Hepatocyte (in vitro differentiated cells): ENCODE measurements at regions not wholly inside any gene's neighbourhood (a gene's known extent, or its start where the extent isn't known, plus 50 kb on each side); places are given as distances from the start of the nearest gene placed in this dataset.

Experiments used
- DNase-seq: peaks from one replicate; pipeline ENCODE4 v3.0.0-alpha.2; 2016; ENCODE audit warnings: low spot score
- H2AFZ ChIP-seq: fragments of 200-600 bp; sonication (generic); 2 replicates; pipeline ENCODE4 v1.6.0; 2016; ENCODE audit warnings: antibody characterized with exemption, mild to moderate bottlenecking
- H3K27ac ChIP-seq: fragments of 200-600 bp; sonication (generic); 2 replicates; pipeline ENCODE4 v1.5.1; 2016; ENCODE audit warnings: mild to moderate bottlenecking
- H3K27me3 ChIP-seq: fragments of 200-600 bp; sonication (generic); 2 replicates; pipeline ENCODE4 v1.6.1; 2016
- H3K36me3 ChIP-seq: fragments of 200-600 bp; sonication (generic); replicated peaks from 2 replicates; pipeline ENCODE4 v1.5.1; 2016; ENCODE audit warnings: low read depth; ENCODE audit not compliant: insufficient read depth
- H3K4me1 ChIP-seq: fragments of 200-600 bp; sonication (generic); 2 replicates; pipeline ENCODE4 v1.5.1; 2016; ENCODE audit warnings: mild to moderate bottlenecking, moderate library complexity; ENCODE audit not compliant: insufficient read depth
- H3K4me2 ChIP-seq: fragments of 200-600 bp; sonication (generic); 2 replicates; pipeline ENCODE4 v1.6.0; 2016
- H3K4me3 ChIP-seq: fragments of 200-600 bp; sonication (generic); 2 replicates; pipeline ENCODE4 v1.5.1; 2016; ENCODE audit warnings: mild to moderate bottlenecking
- H3K79me2 ChIP-seq: fragments of 200-600 bp; sonication (generic); 2 replicates; pipeline ENCODE4 v1.6.0; 2017; ENCODE audit warnings: mild to moderate bottlenecking
- H3K9me2 ChIP-seq: fragments of 200-600 bp; sonication (generic); replicated peaks from 2 replicates; pipeline ENCODE4 v1.6.0; 2017; ENCODE audit warnings: mild to moderate bottlenecking; ENCODE audit not compliant: insufficient read depth
- H3K9me3 ChIP-seq: fragments of 200-600 bp; sonication (generic); 2 replicates; pipeline ENCODE4 v1.5.1; 2016; ENCODE audit warnings: low read depth, mild to moderate bottlenecking
- H4K20me1 ChIP-seq: fragments of 200-600 bp; sonication (generic); 2 replicates; pipeline ENCODE4 v1.6.0; 2016; ENCODE audit warnings: mild to moderate bottlenecking; ENCODE audit not compliant: insufficient read depth, poor library complexity, severe bottlenecking
- EZH2 ChIP-seq: fragments of 200-600 bp; sonication (generic); IDR thresholded peaks from 2 replicates; pipeline ENCODE4 v1.6.1; 2016; ENCODE audit warnings: antibody characterized with exemption, mild to moderate bottlenecking, borderline replicate concordance
- EZH2phosphoT487 ChIP-seq: fragments of 200-600 bp; sonication (generic); IDR thresholded peaks from one replicate; pipeline ENCODE4 v1.6.1; 2018; ENCODE audit warnings: antibody characterized with exemption, mild to moderate bottlenecking, low read depth, moderate library complexity; ENCODE audit not compliant: unreplicated experiment, severe bottlenecking
- WGBS: methylation state at CpG from one replicate; pipeline ENCODE4 v1.1.6; 2016; ENCODE audit warnings: low lambda C conversion rate; ENCODE audit errors: missing lambda C conversion rate; 5-methylcytosine and 5-hydroxymethylcytosine counted together
- TF ChIP-seq, protein P1 (sequence below): fragments of 200-600 bp; sonication (generic); IDR thresholded peaks from 2 replicates; pipeline ENCODE4 v1.5.1; 2016; ENCODE audit warnings: antibody characterized with exemption, mild to moderate bottlenecking; ENCODE audit not compliant: poor library complexity

GRCh38 chr20:48538058-48538825 is 289.6 kb downstream of the PREX1 start:
- no peak for TF ChIP-seq EZH2
- TF ChIP-seq, protein P1, sequence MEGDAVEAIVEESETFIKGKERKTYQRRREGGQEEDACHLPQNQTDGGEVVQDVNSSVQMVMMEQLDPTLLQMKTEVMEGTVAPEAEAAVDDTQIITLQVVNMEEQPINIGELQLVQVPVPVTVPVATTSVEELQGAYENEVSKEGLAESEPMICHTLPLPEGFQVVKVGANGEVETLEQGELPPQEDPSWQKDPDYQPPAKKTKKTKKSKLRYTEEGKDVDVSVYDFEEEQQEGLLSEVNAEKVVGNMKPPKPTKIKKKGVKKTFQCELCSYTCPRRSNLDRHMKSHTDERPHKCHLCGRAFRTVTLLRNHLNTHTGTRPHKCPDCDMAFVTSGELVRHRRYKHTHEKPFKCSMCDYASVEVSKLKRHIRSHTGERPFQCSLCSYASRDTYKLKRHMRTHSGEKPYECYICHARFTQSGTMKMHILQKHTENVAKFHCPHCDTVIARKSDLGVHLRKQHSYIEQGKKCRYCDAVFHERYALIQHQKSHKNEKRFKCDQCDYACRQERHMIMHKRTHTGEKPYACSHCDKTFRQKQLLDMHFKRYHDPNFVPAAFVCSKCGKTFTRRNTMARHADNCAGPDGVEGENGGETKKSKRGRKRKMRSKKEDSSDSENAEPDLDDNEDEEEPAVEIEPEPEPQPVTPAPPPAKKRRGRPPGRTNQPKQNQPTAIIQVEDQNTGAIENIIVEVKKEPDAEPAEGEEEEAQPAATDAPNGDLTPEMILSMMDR, result no peak
- no peak for TF ChIP-seq EZH2phosphoT487
- WGBS, result 46% methylated on average over 10 of the region's 10 CpGs
- peaks cover 9% of the 10 kb centered on the region for H3K4me1 ChIP-seq

GRCh38 chr20:48536206-48536605 is 291.6 kb downstream of the PREX1 start:
- TF ChIP-seq EZH2phosphoT487 (no peak), EZH2 (no peak)
- TF ChIP-seq, protein P1, result no peak
- Histone ChIP-seq H3K36me3 (no peaks in the 10 kb centered on the region), H3K4me2 (no peak overlapping the region), H4K20me1 (no peaks in the 10 kb centered on the region), H3K9me3 (no peaks in the 10 kb centered on the region), H3K4me3 (no peak overlapping the region), H3K27ac (no peak overlapping the region), H3K4me1 (peaks cover 9% of the 10 kb centered on the region), H3K27me3 (no peaks in the 10 kb centered on the region), H2AFZ (no peak overlapping the region), H3K9me2 (no peaks in the 10 kb centered on the region), H3K79me2 (no peaks in the 10 kb centered on the region)
- 66% methylated on average over 2 of the region's 2 CpGs for WGBS
- no peak for DNase-seq

More at GRCh38 chr20:48538058-48538825, 289.6 kb downstream of the PREX1 start:
- no peaks in the 10 kb centered on the region for H3K36me3 ChIP-seq
- H3K27me3 ChIP-seq, result no peaks in the 10 kb centered on the region
- H3K79me2 ChIP-seq, result no peaks in the 10 kb centered on the region
- no peak overlapping the region for H3K4me3 ChIP-seq
- peak overlapping the region; percentile 20 for H3K4me2 ChIP-seq
- DNase-seq, result peak; percentile 65
- H3K9me2 ChIP-seq, result no peaks in the 10 kb centered on the region
- no peak overlapping the region for H2AFZ ChIP-seq
- H4K20me1 ChIP-seq, result no peaks in the 10 kb centered on the region
- H3K27ac ChIP-seq, result no peak overlapping the region
- H3K9me3 ChIP-seq, result no peaks in the 10 kb centered on the region

- no peaks in the 10 kb centered on the region for H3K36me3 ChIP-seq
- no peak overlapping the region for H3K4me3 ChIP-seq
- 90% methylated on average over 5 of the region's 5 CpGs for WGBS
- H3K27ac ChIP-seq, result no peak overlapping the region
- no peak overlapping the region for H2AFZ ChIP-seq
- H3K4me2 ChIP-seq, result no peak overlapping the region
- H3K79me2 ChIP-seq, result no peaks in the 10 kb centered on the region
- H3K9me3 ChIP-seq, result no peaks in the 10 kb centered on the region
- H3K4me1 ChIP-seq, result peaks cover 9% of the 10 kb centered on the region
- no peaks in the 10 kb centered on the region for H3K9me2 ChIP-seq
- H3K27me3 ChIP-seq, result no peaks in the 10 kb centered on the region
- H4K20me1 ChIP-seq, result no peaks in the 10 kb centered on the region
- no peak for DNase-seq
- TF ChIP-seq EZH2 (no peak), EZH2phosphoT487 (no peak)
- TF ChIP-seq, protein P1, result no peak
Measured at GRCh38 chr20:48535556-48535955, 292.2 kb downstream of the PREX1 start.
